HG02759 (cell line): ENCODE measurements at regions not wholly inside any gene's neighbourhood (a gene's known extent, or its start where the extent isn't known, plus 50 kb on each side); places are given as distances from the start of the nearest gene placed in this dataset.
"Not testable (repeated sequence)": the region's sequence is repeated elsewhere in the genome, so short reads cannot be mapped to it uniquely, and the experiment has no call there.

ENCODE experiments used
- ATAC-seq: cut with Tn5 transposase; IDR thresholded peaks from one replicate; pipeline ENCODE4 v1.9.1; 2021; ENCODE audit warnings: mild to moderate bottlenecking, moderate library complexity; ENCODE audit not compliant: unreplicated experiment

GRCh38 chr2:75432761-75433361 lies 127.9 kb downstream of the EVA1A start:
- peak; percentile 86 for ATAC-seq

- peak; percentile 60 for ATAC-seq
Measured at GRCh38 chr2:75431763-75432162, 129.0 kb downstream of the EVA1A start.

GRCh38 chr2:75431276-75431675 lies 129.5 kb downstream of the EVA1A start:
- ATAC-seq, result no peak

- not testable (repeated sequence) for ATAC-seq
Measured at GRCh38 chr2:75430449-75430848, 130.3 kb downstream of the EVA1A start.

- ATAC-seq, result no peak
Measured at GRCh38 chr2:75428646-75429443, 131.9 kb downstream of the EVA1A start.

- ATAC-seq, result no peak
Measured at GRCh38 chr2:75428060-75428459, 132.7 kb downstream of the EVA1A start.

- no peak for ATAC-seq
Measured at GRCh38 chr2:75424936-75425619, 135.7 kb downstream of the EVA1A start.

- no peak for ATAC-seq
Measured at GRCh38 chr2:75421986-75422385, 138.8 kb downstream of the EVA1A start.

- peak; percentile 76 for ATAC-seq
Measured at GRCh38 chr2:75416420-75417342, 144.1 kb downstream of the EVA1A start.

- no peak for ATAC-seq
Measured at GRCh38 chr2:75415731-75416130, 145.0 kb downstream of the EVA1A start.

- no peak for ATAC-seq
Measured at GRCh38 chr2:75415111-75415626, 145.6 kb downstream of the EVA1A start.

- ATAC-seq, result no peak
Measured at GRCh38 chr2:75411574-75411973, 149.2 kb downstream of the EVA1A start.

- no peak for ATAC-seq
Measured at GRCh38 chr2:75410702-75411101, 150.0 kb downstream of the EVA1A start.

GRCh38 chr2:75408771-75409170 lies 152.0 kb downstream of the EVA1A start:
- ATAC-seq, result no peak

GRCh38 chr2:75407038-75407530 lies 153.7 kb downstream of the EVA1A start:
- no peak for ATAC-seq

- no peak for ATAC-seq
Measured at GRCh38 chr2:75406131-75406581, 154.6 kb downstream of the EVA1A start.

- no peak for ATAC-seq
Measured at GRCh38 chr2:75405000-75405399, 155.7 kb downstream of the EVA1A start.

- peak; percentile 94 for ATAC-seq
Measured at GRCh38 chr2:75403991-75404428, 156.7 kb downstream of the EVA1A start.

GRCh38 chr2:75396314-75396713 lies 164.4 kb downstream of the EVA1A start:
- ATAC-seq, result no peak

- ATAC-seq, result not testable (repeated sequence)
Measured at GRCh38 chr2:75394764-75395163, 166.0 kb downstream of the EVA1A start.
